Adrenal gland (tissue), 9 donors: ENCODE measurements at regions not wholly inside any gene's neighbourhood (a gene's known extent, or its start where the extent isn't known, plus 50 kb on each side); places are given as distances from the start of the nearest gene placed in this dataset.
A peak's percentile ranks its signal among the peaks of the same experiment; 100 is the strongest.

Source experiments
- DNase-seq, 7 donors: peaks; one replicate each; pipeline ENCODE4 v3.0.0-alpha.2; 2019 to 2020
- H3K27ac ChIP-seq, 5 donors: fragments of 200-600 bp; sonication (generic) in 4 of 5; 1 replicate in 3 of 5; 2 replicates in 2 of 5; pipeline versions ENCODE4 v1.5.1 to v1.8.0; 2016 to 2020; ENCODE audit warnings: mild to moderate bottlenecking in 1 of 5
- H3K27me3 ChIP-seq: fragments of 200-600 bp; 2 replicates; pipeline ENCODE4 v1.8.0; 2021
- H3K36me3 ChIP-seq, 2 donors: fragments of 200-600 bp; replicated peaks in 1 of 2; 1 replicate in 1 of 2; 2 replicates in 1 of 2; pipeline versions ENCODE4 v1.5.1 to v1.8.0; 2018 to 2022
- H3K4me1 ChIP-seq, 2 donors: fragments of 200-600 bp; replicated peaks in 1 of 2; 1 replicate in 1 of 2; 2 replicates in 1 of 2; pipeline versions ENCODE4 v1.5.1 to v1.8.0; 2018 to 2021
- H3K4me3 ChIP-seq, 4 donors: fragments of 200-600 bp; sonication (generic) in 3 of 4; one replicate each; pipeline ENCODE4 v1.5.1; 2016 to 2018
- H3K9me3 ChIP-seq, 3 donors: fragments of 200-600 bp; sonication (generic) in 1 of 3; replicated peaks in 1 of 3; 1 replicate in 2 of 3; 2 replicates in 1 of 3; pipeline versions ENCODE4 v1.5.1 to v1.8.0; 2016 to 2021
- POLR2A ChIP-seq, 2 donors: fragments of 450-650 bp; IDR thresholded peaks; one replicate each; pipeline ENCODE4 v1.6.1; 2017; ENCODE audit warnings: antibody characterized with exemption in 2 of 2, mild to moderate bottlenecking in 2 of 2, moderate library complexity in 1 of 2
- WGBS, 4 donors: extraction: QIAGEN DNeasy Blood & Tissue Kit in 2 of 4; methylation state at CpG; one replicate each; pipeline versions ENCODE4 v1.1.5 to v1.1.7; 2013 to 2017; 5-methylcytosine and 5-hydroxymethylcytosine counted together
- intact Hi-C, 2 donors: fragments of 100-400 bp; cut with DNase I; formaldehyde crosslinking; loops; one replicate each; pipeline versions ENCODE4 v1.14.1 to v1.15.0; 2022 to 2023
- TF ChIP-seq, protein P1 (sequence below), 6 experiments: fragments of 450-650 bp in 4 of 6; fragments of 200-600 bp in 2 of 6; sonication (generic) in 1 of 6; IDR thresholded peaks; 1 replicate in 5 of 6; 2 replicates in 1 of 6; pipeline versions ENCODE4 v1.5.1 to v1.8.0; 2016 to 2021; ENCODE audit warnings: antibody characterized with exemption in 6 of 6, mild to moderate bottlenecking in 2 of 6, moderate library complexity in 1 of 6
- donor health status: healthy with polysubstance abuse.
- donor health status: Bipolar disorder and iron deficiency.
- donor health status: DM: yes; HTN: yes; CAD: no.
- donor health status: DM: no; HTN: no; CAD: no.
- donor health status: DM: no; HTN: no; CAD: no.

GRCh38 chr9:7542126-7542525 is 257.5 kb downstream of the DMAC1 start:
- Histone ChIP-seq H3K27ac (no peak overlapping the region), H3K36me3 (no peaks in the 10 kb centered on the region), H3K9me3 (no peaks in the 10 kb centered on the region), H3K4me1 (no peaks in the 10 kb centered on the region), H3K4me3 (no peak overlapping the region), H3K27me3 (no peaks in the 10 kb centered on the region)
- 84 to 90% (median 86%) methylated on average over 2 of the region's 2 CpGs for WGBS, 4 donors
- no peak for DNase-seq
- TF ChIP-seq, protein P1, sequence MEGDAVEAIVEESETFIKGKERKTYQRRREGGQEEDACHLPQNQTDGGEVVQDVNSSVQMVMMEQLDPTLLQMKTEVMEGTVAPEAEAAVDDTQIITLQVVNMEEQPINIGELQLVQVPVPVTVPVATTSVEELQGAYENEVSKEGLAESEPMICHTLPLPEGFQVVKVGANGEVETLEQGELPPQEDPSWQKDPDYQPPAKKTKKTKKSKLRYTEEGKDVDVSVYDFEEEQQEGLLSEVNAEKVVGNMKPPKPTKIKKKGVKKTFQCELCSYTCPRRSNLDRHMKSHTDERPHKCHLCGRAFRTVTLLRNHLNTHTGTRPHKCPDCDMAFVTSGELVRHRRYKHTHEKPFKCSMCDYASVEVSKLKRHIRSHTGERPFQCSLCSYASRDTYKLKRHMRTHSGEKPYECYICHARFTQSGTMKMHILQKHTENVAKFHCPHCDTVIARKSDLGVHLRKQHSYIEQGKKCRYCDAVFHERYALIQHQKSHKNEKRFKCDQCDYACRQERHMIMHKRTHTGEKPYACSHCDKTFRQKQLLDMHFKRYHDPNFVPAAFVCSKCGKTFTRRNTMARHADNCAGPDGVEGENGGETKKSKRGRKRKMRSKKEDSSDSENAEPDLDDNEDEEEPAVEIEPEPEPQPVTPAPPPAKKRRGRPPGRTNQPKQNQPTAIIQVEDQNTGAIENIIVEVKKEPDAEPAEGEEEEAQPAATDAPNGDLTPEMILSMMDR (IDR thresholded peaks at IDR 0.05) = no peak
- no peak for TF ChIP-seq POLR2A (IDR thresholded peaks at IDR 0.05)
- intact Hi-C loops = no loop called here

DNA sequence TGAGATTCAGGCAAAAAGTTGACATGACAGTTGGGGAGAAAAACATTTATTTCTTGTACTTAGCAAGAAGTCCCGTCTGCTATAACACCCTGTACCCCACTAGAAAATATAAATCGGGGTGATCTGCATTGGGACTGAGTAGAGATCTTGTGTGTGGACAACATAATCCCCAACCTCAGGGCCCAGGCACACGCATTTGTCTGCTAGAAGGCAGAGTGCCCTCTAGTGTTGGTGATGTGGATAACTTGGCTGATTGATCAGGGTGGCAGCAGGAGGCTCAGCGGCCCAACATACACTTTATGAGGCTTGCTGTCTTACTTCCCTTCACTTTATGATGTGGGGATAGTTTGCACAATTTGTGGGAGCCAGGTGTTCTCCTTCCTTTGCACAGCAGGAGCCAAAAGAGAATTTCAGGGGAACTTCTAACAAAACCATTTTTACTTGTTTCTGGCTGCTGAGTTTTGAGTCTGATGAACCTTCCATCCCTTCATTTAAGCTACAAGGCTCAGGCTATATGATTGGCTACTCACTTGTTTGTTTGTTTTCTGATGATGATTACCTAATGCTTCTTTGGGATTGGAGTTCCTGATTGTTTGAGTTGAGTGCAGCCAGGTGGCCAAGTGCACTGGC is 263.2 kb downstream of the DMAC1 start:
- 32 to 44% (median 35%) methylated on average over 4 of the region's 4 CpGs for WGBS, 4 donors
- TF ChIP-seq, protein P1 (IDR thresholded peaks at IDR 0.05) = peak; percentile 49 to 70 (median 64)
- TF ChIP-seq POLR2A (IDR thresholded peaks at IDR 0.05) = no peak
- Histone ChIP-seq H3K27me3 (no peaks in the 10 kb centered on the region), H3K9me3 (no peaks in the 10 kb centered on the region), H3K4me1 (no peaks in the 10 kb centered on the region), H3K36me3 (no peaks in the 10 kb centered on the region), H3K27ac (no peak overlapping the region), H3K4me3 (no peak overlapping the region)
- intact Hi-C loops = no loop called here
- DNase-seq = peak; percentile 43 to 68 (median 61)

GRCh38 chr9:7534211-7534935 is 265.2 kb downstream of the DMAC1 start:
- no peak for DNase-seq
- intact Hi-C loops = no loop called here
- TF ChIP-seq POLR2A (IDR thresholded peaks at IDR 0.05) = no peak
- TF ChIP-seq, protein P1 (IDR thresholded peaks at IDR 0.05) = no peak
- 73 to 76% (median 75%) methylated on average over 5 of the region's 5 CpGs for WGBS, 4 donors
- Histone ChIP-seq H3K9me3 (no peaks in the 10 kb centered on the region), H3K27me3 (no peaks in the 10 kb centered on the region), H3K36me3 (no peaks in the 10 kb centered on the region), H3K27ac (no peak overlapping the region), H3K4me1 (no peaks in the 10 kb centered on the region), H3K4me3 (no peak overlapping the region)

- Histone ChIP-seq H3K4me1 (no peaks in the 10 kb centered on the region), H3K4me3 (no peak overlapping the region), H3K9me3 (no peaks in the 10 kb centered on the region), H3K27me3 (no peaks in the 10 kb centered on the region), H3K36me3 (no peaks in the 10 kb centered on the region), H3K27ac (no peak overlapping the region)
- no peak for DNase-seq
- no peak for TF ChIP-seq POLR2A (IDR thresholded peaks at IDR 0.05)
- TF ChIP-seq, protein P1 (IDR thresholded peaks at IDR 0.05) = no peak
- 81 to 90% (median 85%) methylated on average over 6 of the region's 6 CpGs for WGBS, 4 donors
- intact Hi-C loops = no loop called here
These were observed 266.0 kb downstream of the DMAC1 start for GRCh38 chr9:7533376-7534090.
